Stomach (tissue), 4 donors: ENCODE measurements at regions not wholly inside any gene's neighbourhood (a gene's known extent, or its start where the extent isn't known, plus 50 kb on each side); places are given as distances from the start of the nearest gene placed in this dataset.
"Not testable (repeated sequence)": the region's sequence is repeated elsewhere in the genome, so short reads cannot be mapped to it uniquely, and the experiment has no call there.

Source experiments
- CTCF ChIP-seq, 7 experiments: fragments of 450-650 bp in 4 of 7; fragments of 200-600 bp in 3 of 7; sonication (generic) in 3 of 7; IDR thresholded peaks; one replicate each; pipeline ENCODE4 v1.5.1; 2016 to 2019; ENCODE audit warnings: antibody characterized with exemption in 7 of 7, control low read depth in 2 of 7, mild to moderate bottlenecking in 1 of 7
- EP300 ChIP-seq: sonication (generic); formaldehyde crosslinking; IDR thresholded peaks from one replicate; pipeline ENCODE4 v1.6.1; 2017; ENCODE audit warnings: antibody characterized with exemption
- POLR2A ChIP-seq, 4 donors: fragments of 450-650 bp; IDR thresholded peaks; one replicate each; pipeline ENCODE4 v1.6.1; 2016; ENCODE audit warnings: antibody characterized with exemption in 4 of 4, control low read depth in 2 of 4, mild to moderate bottlenecking in 1 of 4, moderate library complexity in 1 of 4

GRCh38 chr10:47647523-47648101 is 115.8 kb downstream of the SYT15B start:
- not testable (repeated sequence) for TF ChIP-seq CTCF (IDR thresholded peaks at IDR 0.05); EP300; POLR2A (IDR thresholded peaks at IDR 0.05)
